ENCODE measurements at regions not wholly inside any gene's neighbourhood (a gene's known extent, or its start where the extent isn't known, plus 50 kb on each side); places are given as distances from the start of the nearest gene placed in this dataset.

- TF ChIP-seq NRF1 (conservative IDR thresholded peaks at IDR 0.05; ENCODE audit: low read depth, low read length) (no peak), TCF3 (IDR thresholded peaks at IDR 0.05; ENCODE audit: borderline replicate concordance, insufficient read depth, low read depth, low read length) (no peak), CBFB (IDR thresholded peaks at IDR 0.05; ENCODE audit: low read depth) (no peak), USF2 (IDR thresholded peaks at IDR 0.05; ENCODE audit: borderline replicate concordance, low read depth, low read length) (no peak), BACH1 (IDR thresholded peaks at IDR 0.05; ENCODE audit: borderline replicate concordance) (no peak), ETV6 (conservative IDR thresholded peaks at IDR 0.05 in 1 of 2, IDR thresholded peaks at IDR 0.05 in 1 of 2; ENCODE audit: borderline replicate concordance in 1 of 2, low read depth in 1 of 2) (no peak), SRF (IDR thresholded peaks at IDR 0.05; ENCODE audit: low read depth in 2 of 2, low read length in 2 of 2) (no peak), CHD4 (IDR thresholded peaks at IDR 0.05) (no peak), SUZ12 (IDR thresholded peaks at IDR 0.05; ENCODE audit: unreplicated experiment) (no peak)
- TF ChIP-seq, protein P1, sequence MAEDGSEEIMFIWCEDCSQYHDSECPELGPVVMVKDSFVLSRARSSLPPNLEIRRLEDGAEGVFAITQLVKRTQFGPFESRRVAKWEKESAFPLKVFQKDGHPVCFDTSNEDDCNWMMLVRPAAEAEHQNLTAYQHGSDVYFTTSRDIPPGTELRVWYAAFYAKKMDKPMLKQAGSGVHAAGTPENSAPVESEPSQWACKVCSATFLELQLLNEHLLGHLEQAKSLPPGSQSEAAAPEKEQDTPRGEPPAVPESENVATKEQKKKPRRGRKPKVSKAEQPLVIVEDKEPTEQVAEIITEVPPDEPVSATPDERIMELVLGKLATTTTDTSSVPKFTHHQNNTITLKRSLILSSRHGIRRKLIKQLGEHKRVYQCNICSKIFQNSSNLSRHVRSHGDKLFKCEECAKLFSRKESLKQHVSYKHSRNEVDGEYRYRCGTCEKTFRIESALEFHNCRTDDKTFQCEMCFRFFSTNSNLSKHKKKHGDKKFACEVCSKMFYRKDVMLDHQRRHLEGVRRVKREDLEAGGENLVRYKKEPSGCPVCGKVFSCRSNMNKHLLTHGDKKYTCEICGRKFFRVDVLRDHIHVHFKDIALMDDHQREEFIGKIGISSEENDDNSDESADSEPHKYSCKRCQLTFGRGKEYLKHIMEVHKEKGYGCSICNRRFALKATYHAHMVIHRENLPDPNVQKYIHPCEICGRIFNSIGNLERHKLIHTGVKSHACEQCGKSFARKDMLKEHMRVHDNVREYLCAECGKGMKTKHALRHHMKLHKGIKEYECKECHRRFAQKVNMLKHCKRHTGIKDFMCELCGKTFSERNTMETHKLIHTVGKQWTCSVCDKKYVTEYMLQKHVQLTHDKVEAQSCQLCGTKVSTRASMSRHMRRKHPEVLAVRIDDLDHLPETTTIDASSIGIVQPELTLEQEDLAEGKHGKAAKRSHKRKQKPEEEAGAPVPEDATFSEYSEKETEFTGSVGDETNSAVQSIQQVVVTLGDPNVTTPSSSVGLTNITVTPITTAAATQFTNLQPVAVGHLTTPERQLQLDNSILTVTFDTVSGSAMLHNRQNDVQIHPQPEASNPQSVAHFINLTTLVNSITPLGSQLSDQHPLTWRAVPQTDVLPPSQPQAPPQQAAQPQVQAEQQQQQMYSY (CRISPR knock-in tag; IDR thresholded peaks at IDR 0.05): no peak
- ATAC-seq (no peak), DNase-seq (ENCODE audit: low read depth, low spot score) (no peak), FAIRE-seq (no peak)
- Histone ChIP-seq H3K27me3 (replicated peaks in 1 of 2; ENCODE audit: control insufficient read depth in 2 of 2, insufficient read depth in 2 of 2, low read length in 1 of 2) (no peaks in the 10 kb centered on the region; a peak in 2 of 4 replicates), H3K9me3 (replicated peaks; ENCODE audit: control insufficient read depth, insufficient read depth, low read length) (no peaks in the 10 kb centered on the region), H3K9ac (ENCODE audit: control insufficient read depth, insufficient read depth, low read length) (no peak overlapping the region), H3K79me2 (ENCODE audit: control insufficient read depth, insufficient read depth, low read length) (no peaks in the 10 kb centered on the region), H4K20me1 (ENCODE audit: control insufficient read depth, insufficient read depth) (no peaks in the 10 kb centered on the region), H3K4me3 (no peak overlapping the region), H3K36me3 (ENCODE audit: control insufficient read depth in 2 of 2, insufficient read depth in 2 of 2, low read length in 1 of 2) (no peaks in the 10 kb centered on the region; a peak in 1 of 4 replicates), H2AFZ (ENCODE audit: control insufficient read depth, low read depth, low read length) (no peak overlapping the region), H3K4me1 (ENCODE audit: control insufficient read depth, insufficient read depth, low read length) (peaks cover 4% of the 10 kb centered on the region), H3K27ac (ENCODE audit: control insufficient read depth, insufficient read depth) (no peak overlapping the region), H3K4me2 (ENCODE audit: control insufficient read depth, insufficient read depth) (no peak overlapping the region)
- SMC1A ChIA-PET (ENCODE audit: uncharacterized antibody, unreplicated experiment): no interaction called here
- in situ Hi-C loops (cut with MboI) (no loop called here), intact Hi-C loops (cut with micrococcal nuclease; ENCODE audit: unreplicated experiment) (no loop called here)
- POLR2A ChIA-PET: no interaction called here
- no TSS peak for BruUV-seq (replicated peaks)
- CTCF ChIA-PET: no interaction called here
- 33% methylated on average over 13 of the region's 13 CpGs for WGBS (ENCODE audit: insufficient coverage, insufficient replicate concordance, low lambda C conversion rate, missing lambda C conversion rate)
- RAD21 ChIA-PET (ENCODE audit: unreplicated experiment): no interaction called here
Measured at GRCh38 chr13:31032528-31033113, 100.2 kb downstream of the TEX26 start.

All from GM12878 (cell line).